ENCODE measurements at regions not wholly inside any gene's neighbourhood (a gene's known extent, or its start where the extent isn't known, plus 50 kb on each side); places are given as distances from the start of the nearest gene placed in this dataset.
"Not testable (repeated sequence)": the region's sequence is repeated elsewhere in the genome, so short reads cannot be mapped to it uniquely, and the experiment has no call there.

DNA sequence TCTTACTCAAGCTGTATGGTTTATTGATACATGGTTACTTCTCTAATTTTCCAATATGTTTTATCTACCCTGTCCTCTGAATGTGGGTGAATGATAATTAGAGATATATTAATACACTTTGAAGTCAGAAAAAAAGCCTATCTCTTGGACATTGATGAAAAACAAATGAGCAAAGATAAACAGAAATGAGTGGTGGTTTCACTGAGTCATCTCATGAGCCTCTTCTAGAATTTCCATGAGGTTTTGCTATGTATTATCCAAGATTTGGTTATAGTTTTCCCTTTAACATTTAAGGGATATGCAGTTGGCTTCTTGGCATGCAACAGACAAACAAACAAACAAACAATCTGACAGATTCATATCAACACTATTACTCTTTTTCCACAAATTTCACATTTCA is 586.8 kb downstream of the RFPL4B start:
- DNase-seq (ENCODE audit: low read depth) = no peak
- no peak for TF ChIP-seq CTCF (IDR thresholded peaks at IDR 0.05; ENCODE audit: insufficient read depth, low read depth, low read length, missing control alignments)
- H3K4me3 ChIP-seq (ENCODE audit: low read depth, low read length) = no peak overlapping the region

DNA sequence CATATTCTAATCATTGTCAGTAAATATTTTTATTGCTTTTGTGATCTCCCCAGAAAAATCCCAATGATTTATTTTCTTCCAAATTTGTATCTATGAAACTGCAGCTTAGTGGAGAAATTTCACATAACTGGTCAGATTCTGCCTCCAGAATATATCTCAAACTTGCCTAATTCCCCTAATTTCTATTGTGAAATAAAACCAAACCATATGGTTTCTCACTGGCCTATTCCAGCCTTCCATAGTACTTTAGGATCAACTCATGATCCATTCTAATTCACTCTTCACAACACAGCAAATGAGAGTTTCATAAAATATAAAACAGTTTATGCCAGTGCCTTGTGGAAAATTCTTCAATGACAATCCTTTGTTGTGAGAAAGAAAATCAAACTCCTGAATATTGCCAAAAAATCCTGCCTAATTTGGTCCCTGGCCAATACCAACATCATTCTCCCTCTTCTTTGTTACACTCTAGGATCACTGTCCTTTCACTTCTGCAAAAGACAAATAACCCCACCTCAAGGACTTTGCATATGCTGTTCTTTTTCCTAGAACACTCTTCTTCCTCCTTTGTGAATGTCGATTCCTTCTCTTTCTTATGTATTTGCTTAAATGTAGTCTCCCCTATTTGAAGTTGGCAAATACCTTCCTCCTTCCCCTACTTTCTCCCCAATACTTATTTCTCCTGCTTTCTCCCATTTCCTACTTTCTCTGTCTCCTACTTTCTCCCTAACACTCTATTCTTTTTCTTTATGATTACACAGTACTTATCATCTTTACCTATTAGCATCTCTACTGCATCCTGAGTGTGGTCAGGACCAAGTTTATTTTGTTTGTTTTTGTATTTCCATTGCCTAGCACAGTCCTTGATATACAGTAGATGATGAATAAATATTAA is 587.5 kb downstream of the RFPL4B start:
- no peak for DNase-seq (ENCODE audit: low read depth)
- H3K4me3 ChIP-seq (ENCODE audit: low read depth, low read length) = no peak overlapping the region
- TF ChIP-seq CTCF (IDR thresholded peaks at IDR 0.05; ENCODE audit: insufficient read depth, low read depth, low read length, missing control alignments) = no peak

- no peak overlapping the region for H3K4me3 ChIP-seq (ENCODE audit: low read depth, low read length)
- DNase-seq (ENCODE audit: low read depth) = no peak
- no peak for TF ChIP-seq CTCF (IDR thresholded peaks at IDR 0.05; ENCODE audit: insufficient read depth, low read depth, low read length, missing control alignments)
These were observed 588.4 kb downstream of the RFPL4B start for GRCh38 chr6:112935402-112936078.

- no peak for TF ChIP-seq CTCF (IDR thresholded peaks at IDR 0.05; ENCODE audit: insufficient read depth, low read depth, low read length, missing control alignments)
- no peak for DNase-seq (ENCODE audit: low read depth)
- H3K4me3 ChIP-seq (ENCODE audit: low read depth, low read length) = no peak overlapping the region
These were observed 588.9 kb downstream of the RFPL4B start for GRCh38 chr6:112936079-112936472.

GRCh38 chr6:112936504-112936903 is 589.4 kb downstream of the RFPL4B start:
- no peak for DNase-seq (ENCODE audit: low read depth)
- H3K4me3 ChIP-seq (ENCODE audit: low read depth, low read length) = no peak overlapping the region
- no peak for TF ChIP-seq CTCF (IDR thresholded peaks at IDR 0.05; ENCODE audit: insufficient read depth, low read depth, low read length, missing control alignments)

DNA sequence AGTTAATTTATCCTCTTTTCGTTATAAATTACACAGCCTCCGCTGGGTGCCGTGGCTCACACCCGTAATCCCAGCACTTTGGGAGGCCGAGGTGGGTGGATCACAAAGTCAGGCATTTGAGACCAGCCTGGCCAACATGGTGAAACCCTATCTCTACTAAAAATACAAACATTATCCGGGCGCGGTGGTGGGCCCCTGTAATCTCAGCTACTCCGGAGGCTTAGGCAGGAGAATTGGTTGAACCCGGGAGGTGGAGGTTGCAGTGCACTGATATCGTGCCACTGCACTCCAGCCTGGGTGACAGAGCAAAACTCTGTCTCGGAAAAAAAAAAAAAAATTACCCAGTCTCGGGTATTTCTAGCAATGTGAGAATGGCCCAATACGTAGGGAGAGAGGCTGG is 590.6 kb downstream of the RFPL4B start:
- H3K4me3 ChIP-seq (ENCODE audit: low read depth, low read length); DNase-seq (ENCODE audit: low read depth): not testable (repeated sequence)

DNA sequence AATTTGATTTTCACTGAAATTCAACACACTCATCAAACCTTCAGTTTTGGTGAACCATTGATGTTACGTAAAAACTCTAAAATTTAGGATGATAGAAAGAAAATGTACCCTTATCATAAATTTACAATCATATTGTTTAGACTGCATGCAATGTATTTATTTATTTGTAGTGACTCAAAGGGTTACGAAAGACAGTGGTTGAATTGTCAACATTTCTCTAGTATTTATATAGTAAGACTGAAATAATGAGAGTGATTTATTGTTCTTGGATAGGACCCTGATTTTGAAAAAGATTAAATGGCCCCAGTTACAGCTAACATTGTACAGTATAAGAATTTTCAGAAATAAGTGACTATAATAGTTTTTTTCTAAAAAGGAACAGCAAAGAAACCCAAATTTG is 591.5 kb downstream of the RFPL4B start:
- H3K4me3 ChIP-seq (ENCODE audit: low read depth, low read length) = no peak overlapping the region
- TF ChIP-seq CTCF (IDR thresholded peaks at IDR 0.05; ENCODE audit: insufficient read depth, low read depth, low read length, missing control alignments) = no peak
- no peak for DNase-seq (ENCODE audit: low read depth)

All from GM12865 (cell line).